ENCODE measurements at regions not wholly inside any gene's neighbourhood (a gene's known extent, or its start where the extent isn't known, plus 50 kb on each side); places are given as distances from the start of the nearest gene placed in this dataset.

DNA sequence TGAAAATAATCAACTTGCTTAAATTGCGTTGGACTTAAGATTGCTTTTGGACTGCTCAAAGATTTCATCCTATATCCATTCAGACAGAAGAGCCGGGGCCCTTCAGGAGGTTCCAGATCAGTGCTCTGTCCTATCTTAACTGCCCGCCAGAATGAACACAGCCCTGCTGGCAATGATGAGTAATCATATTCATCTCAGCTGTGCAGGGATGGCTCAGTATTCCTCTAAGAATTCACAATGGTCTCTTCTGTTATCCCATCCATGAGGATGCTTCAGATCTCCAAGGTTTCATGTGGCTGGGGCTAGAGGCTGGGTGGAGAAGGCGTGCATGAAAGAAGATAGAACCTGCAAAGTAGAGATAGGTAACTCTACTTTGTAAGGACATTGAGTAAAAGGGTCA, 80.0 kb upstream of the NPVF start:
- ChIA-PET POLR2A (ENCODE audit: low non-redundant PET) (no interaction called here), CTCF (no interaction called here)
- intact Hi-C loops (cut with micrococcal nuclease; ENCODE audit: unreplicated experiment): no loop called here
- H3K27me3 ChIP-seq (replicated peaks; ENCODE audit: insufficient read depth, low read depth, low read length, poor library complexity): peaks cover 19% of the 10 kb centered on the region
- H3K27ac ChIP-seq (ENCODE audit: low read depth, low read length, poor library complexity, severe bottlenecking): no peak overlapping the region
- H3K4me3 ChIP-seq (ENCODE audit: low read depth, low read length, poor library complexity, severe bottlenecking): no peak overlapping the region
- DNase-seq (ENCODE audit: low spot score): no peak
- no TSS peak for BruUV-seq (replicated peaks)
- no peaks in the 10 kb centered on the region for H3K36me3 ChIP-seq (ENCODE audit: insufficient read depth, low read length, poor library complexity, severe bottlenecking)
- TF ChIP-seq, protein P1, sequence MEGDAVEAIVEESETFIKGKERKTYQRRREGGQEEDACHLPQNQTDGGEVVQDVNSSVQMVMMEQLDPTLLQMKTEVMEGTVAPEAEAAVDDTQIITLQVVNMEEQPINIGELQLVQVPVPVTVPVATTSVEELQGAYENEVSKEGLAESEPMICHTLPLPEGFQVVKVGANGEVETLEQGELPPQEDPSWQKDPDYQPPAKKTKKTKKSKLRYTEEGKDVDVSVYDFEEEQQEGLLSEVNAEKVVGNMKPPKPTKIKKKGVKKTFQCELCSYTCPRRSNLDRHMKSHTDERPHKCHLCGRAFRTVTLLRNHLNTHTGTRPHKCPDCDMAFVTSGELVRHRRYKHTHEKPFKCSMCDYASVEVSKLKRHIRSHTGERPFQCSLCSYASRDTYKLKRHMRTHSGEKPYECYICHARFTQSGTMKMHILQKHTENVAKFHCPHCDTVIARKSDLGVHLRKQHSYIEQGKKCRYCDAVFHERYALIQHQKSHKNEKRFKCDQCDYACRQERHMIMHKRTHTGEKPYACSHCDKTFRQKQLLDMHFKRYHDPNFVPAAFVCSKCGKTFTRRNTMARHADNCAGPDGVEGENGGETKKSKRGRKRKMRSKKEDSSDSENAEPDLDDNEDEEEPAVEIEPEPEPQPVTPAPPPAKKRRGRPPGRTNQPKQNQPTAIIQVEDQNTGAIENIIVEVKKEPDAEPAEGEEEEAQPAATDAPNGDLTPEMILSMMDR (conservative IDR thresholded peaks at IDR 0.05; ENCODE audit: low read depth, low read length): no peak
- TF ChIP-seq EZH2 (IDR thresholded peaks at IDR 0.05; ENCODE audit: borderline replicate concordance, low read depth, low read length, poor library complexity, severe bottlenecking): no peak
- H3K4me1 ChIP-seq (ENCODE audit: insufficient read depth, low read length, poor library complexity, severe bottlenecking): no peaks in the 10 kb centered on the region
- no peaks in the 10 kb centered on the region for H3K9me3 ChIP-seq (ENCODE audit: low read depth, low read length, poor library complexity, severe bottlenecking)

DNA sequence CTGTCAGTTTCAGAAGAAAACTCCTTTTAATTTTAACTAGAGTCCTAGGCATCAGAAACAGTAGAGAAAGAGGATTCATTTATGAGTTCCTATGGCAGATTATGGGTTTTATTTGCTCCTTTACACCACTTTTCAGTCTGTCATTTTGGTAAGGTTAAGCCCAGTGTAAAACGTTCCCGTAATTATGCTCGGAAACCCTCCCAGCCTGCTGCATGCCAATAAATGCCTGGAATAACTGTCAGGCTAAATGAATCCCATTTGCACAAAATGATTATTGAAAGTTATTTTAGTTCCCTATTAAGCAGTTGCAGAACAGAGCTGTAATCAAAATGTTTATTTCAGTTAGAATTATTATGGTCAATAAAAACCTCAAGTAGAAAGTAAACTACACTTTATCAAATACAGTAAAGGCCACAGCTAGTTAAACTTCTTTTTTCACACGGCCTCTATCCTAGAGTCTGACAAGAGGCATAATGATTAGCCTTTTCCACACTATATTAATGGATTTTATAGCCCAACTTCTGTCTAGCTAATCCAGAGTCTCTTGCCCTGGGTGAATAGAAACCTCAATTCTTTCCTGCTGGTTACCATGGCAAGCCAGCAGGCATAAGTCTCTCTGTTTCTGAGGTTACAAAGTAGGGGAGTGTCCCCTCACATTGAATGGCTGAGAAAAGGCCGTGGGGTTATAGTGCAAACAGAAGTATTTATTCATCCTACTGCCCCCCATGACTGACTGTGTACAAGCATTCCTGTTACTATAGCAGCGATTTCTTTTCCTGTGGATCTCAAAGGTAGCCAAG, 80.8 kb upstream of the NPVF start:
- intact Hi-C loops (cut with micrococcal nuclease; ENCODE audit: unreplicated experiment): no loop called here
- ChIA-PET CTCF (no interaction called here), POLR2A (ENCODE audit: low non-redundant PET) (no interaction called here)
- no peak overlapping the region for H3K4me3 ChIP-seq (ENCODE audit: low read depth, low read length, poor library complexity, severe bottlenecking)
- no peaks in the 10 kb centered on the region for H3K36me3 ChIP-seq (ENCODE audit: insufficient read depth, low read length, poor library complexity, severe bottlenecking)
- no peak for DNase-seq (ENCODE audit: low spot score)
- H3K27me3 ChIP-seq (replicated peaks; ENCODE audit: insufficient read depth, low read depth, low read length, poor library complexity): peaks cover 11% of the 10 kb centered on the region
- H3K27ac ChIP-seq (ENCODE audit: low read depth, low read length, poor library complexity, severe bottlenecking): no peak overlapping the region
- BruUV-seq (replicated peaks): no TSS peak
- TF ChIP-seq, protein P1 (conservative IDR thresholded peaks at IDR 0.05; ENCODE audit: low read depth, low read length): no peak
- no peak for TF ChIP-seq EZH2 (IDR thresholded peaks at IDR 0.05; ENCODE audit: borderline replicate concordance, low read depth, low read length, poor library complexity, severe bottlenecking)
- no peaks in the 10 kb centered on the region for H3K9me3 ChIP-seq (ENCODE audit: low read depth, low read length, poor library complexity, severe bottlenecking)
- no peaks in the 10 kb centered on the region for H3K4me1 ChIP-seq (ENCODE audit: insufficient read depth, low read length, poor library complexity, severe bottlenecking)

DNA sequence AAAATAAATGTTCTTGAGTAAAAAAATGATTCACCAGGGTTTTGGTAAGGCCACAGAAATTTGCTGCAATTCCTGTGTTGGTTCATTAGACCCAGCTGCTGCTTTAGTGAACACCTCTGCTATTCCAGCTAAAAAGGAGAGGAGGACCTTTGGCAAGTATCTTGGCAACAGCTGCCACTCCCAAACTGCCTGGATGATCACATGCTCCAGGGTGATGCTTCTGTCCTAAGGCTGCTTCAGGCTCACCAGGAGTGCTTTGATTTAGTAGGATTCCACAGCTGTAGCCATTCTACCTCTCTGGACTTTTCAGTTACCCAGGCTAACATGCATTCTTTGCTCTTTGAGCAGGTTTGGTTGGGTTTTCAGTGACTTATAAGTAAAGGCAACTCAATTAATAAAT, 82.6 kb upstream of the NPVF start:
- ChIA-PET CTCF (no interaction called here), POLR2A (ENCODE audit: low non-redundant PET) (no interaction called here)
- Histone ChIP-seq H3K9me3 (ENCODE audit: low read depth, low read length, poor library complexity, severe bottlenecking) (no peaks in the 10 kb centered on the region), H3K36me3 (ENCODE audit: insufficient read depth, low read length, poor library complexity, severe bottlenecking) (no peaks in the 10 kb centered on the region), H3K27ac (ENCODE audit: low read depth, low read length, poor library complexity, severe bottlenecking) (no peak overlapping the region), H3K4me1 (ENCODE audit: insufficient read depth, low read length, poor library complexity, severe bottlenecking) (no peaks in the 10 kb centered on the region), H3K27me3 (replicated peaks; ENCODE audit: insufficient read depth, low read depth, low read length, poor library complexity) (peaks cover 4% of the 10 kb centered on the region), H3K4me3 (ENCODE audit: low read depth, low read length, poor library complexity, severe bottlenecking) (no peak overlapping the region)
- no peak for DNase-seq (ENCODE audit: low spot score)
- no TSS peak for BruUV-seq (replicated peaks)
- no peak for TF ChIP-seq EZH2 (IDR thresholded peaks at IDR 0.05; ENCODE audit: borderline replicate concordance, low read depth, low read length, poor library complexity, severe bottlenecking)
- TF ChIP-seq, protein P1 (conservative IDR thresholded peaks at IDR 0.05; ENCODE audit: low read depth, low read length): no peak
- intact Hi-C loops (cut with micrococcal nuclease; ENCODE audit: unreplicated experiment): no loop called here
